Neuronal stem cell (in vitro differentiated cells): ENCODE measurements at regions not wholly inside any gene's neighbourhood (a gene's known extent, or its start where the extent isn't known, plus 50 kb on each side); places are given as distances from the start of the nearest gene placed in this dataset.

Experiments
- DNase-seq: peaks from one replicate; pipeline ENCODE4 v3.0.0-alpha.2; 2013; ENCODE audit warnings: low spot score
- H2AFZ ChIP-seq: one replicate; pipeline ENCODE4 v1.6.1; 2013; ENCODE audit warnings: mild to moderate bottlenecking, low read length, inconsistent platforms
- H2AK5ac ChIP-seq: 2 replicates; pipeline ENCODE4 v1.6.1; 2013; ENCODE audit warnings: low read depth, mild to moderate bottlenecking, inconsistent platforms, low read length, moderate library complexity, mixed read lengths
- H2BK120ac ChIP-seq: 2 replicates; pipeline ENCODE4 v1.6.1; 2013; ENCODE audit warnings: low read depth, mild to moderate bottlenecking, inconsistent platforms, low read length, moderate library complexity, mixed read lengths
- H2BK12ac ChIP-seq: one replicate; pipeline ENCODE4 v1.6.1; 2013; ENCODE audit warnings: low read length, inconsistent platforms
- H2BK15ac ChIP-seq: 2 replicates; pipeline ENCODE4 v1.6.1; 2013; ENCODE audit warnings: mild to moderate bottlenecking, low read length, inconsistent platforms, mixed read lengths
- H2BK5ac ChIP-seq: one replicate; pipeline ENCODE4 v1.6.1; 2013; ENCODE audit warnings: inconsistent platforms, mild to moderate bottlenecking, low read length, moderate library complexity
- H3K14ac ChIP-seq: one replicate; pipeline ENCODE4 v1.6.1; 2013; ENCODE audit warnings: low read length, inconsistent platforms
- H3K18ac ChIP-seq: 2 replicates; pipeline ENCODE4 v1.6.1; 2013; ENCODE audit warnings: low read length, inconsistent platforms
- H3K23ac ChIP-seq: 2 replicates; pipeline ENCODE4 v1.6.1; 2013; ENCODE audit warnings: low read depth, mild to moderate bottlenecking, mixed read lengths, low read length, inconsistent platforms; ENCODE audit not compliant: poor library complexity
- H3K27ac ChIP-seq: replicated peaks from 3 replicates; pipeline ENCODE4 v1.5.1; 2013; ENCODE audit warnings: low read length, inconsistent platforms
- H3K27me3 ChIP-seq, 3 experiments: 2 replicates each; pipeline ENCODE4 v1.6.1; 2013; ENCODE audit warnings: low read length in 3 of 3, mild to moderate bottlenecking in 2 of 3, inconsistent platforms in 1 of 3, low read depth in 1 of 3, mixed read lengths in 1 of 3, moderate library complexity in 1 of 3; ENCODE audit not compliant: control insufficient read depth in 3 of 3, insufficient read depth in 3 of 3
- H3K36me3 ChIP-seq, 2 donors: replicated peaks in 1 of 2; 2 replicates each; pipeline ENCODE4 v1.6.1; 2013; ENCODE audit warnings: low read length in 2 of 2; ENCODE audit not compliant: control insufficient read depth in 2 of 2, insufficient read depth in 2 of 2
- H3K4ac ChIP-seq: 2 replicates; pipeline ENCODE4 v1.6.1; 2013; ENCODE audit warnings: inconsistent platforms, mild to moderate bottlenecking, low read length, moderate library complexity
- H3K4me1 ChIP-seq, 2 donors: 1 replicate in 1 of 2; 2 replicates in 1 of 2; pipeline ENCODE4 v1.6.1; 2013; ENCODE audit warnings: low read length in 2 of 2, low read depth in 1 of 2; ENCODE audit not compliant: control insufficient read depth in 2 of 2, insufficient read depth in 1 of 2
- H3K4me2 ChIP-seq: one replicate; pipeline ENCODE4 v1.6.1; 2013; ENCODE audit warnings: mild to moderate bottlenecking, low read length, inconsistent platforms; ENCODE audit not compliant: insufficient read depth, poor library complexity, severe bottlenecking
- H3K4me3 ChIP-seq, 2 donors: 2 replicates each; pipeline ENCODE4 v1.5.1; 2013; ENCODE audit warnings: low read length in 2 of 2, mild to moderate bottlenecking in 2 of 2, inconsistent platforms in 1 of 2, moderate library complexity in 1 of 2
- H3K79me1 ChIP-seq: one replicate; pipeline ENCODE4 v1.6.1; 2013; ENCODE audit warnings: low read depth, mild to moderate bottlenecking, inconsistent platforms, low read length, moderate library complexity
- H3K9ac ChIP-seq: one replicate; pipeline ENCODE4 v1.6.1; 2013; ENCODE audit warnings: mild to moderate bottlenecking, low read depth, low read length, inconsistent platforms; ENCODE audit not compliant: poor library complexity
- H3K9me3 ChIP-seq, 2 donors: replicated peaks in 1 of 2; 2 replicates each; pipeline versions ENCODE3 to v1.6.1; 2013; ENCODE audit warnings: low read length in 2 of 2, mild to moderate bottlenecking in 2 of 2, inconsistent platforms in 1 of 2, low read depth in 1 of 2, mixed read lengths in 1 of 2, moderate library complexity in 1 of 2; ENCODE audit not compliant: control insufficient read depth in 2 of 2, insufficient read depth in 1 of 2
- H4K8ac ChIP-seq: one replicate; pipeline ENCODE4 v1.6.1; 2013; ENCODE audit warnings: low read depth, mild to moderate bottlenecking, inconsistent platforms, low read length, moderate library complexity
- H4K91ac ChIP-seq: one replicate; pipeline ENCODE4 v1.6.1; 2013; ENCODE audit warnings: low read length, low read depth, mild to moderate bottlenecking, inconsistent platforms; ENCODE audit not compliant: poor library complexity
- WGBS, 2 donors: extraction: QIAGEN DNeasy Blood & Tissue Kit; methylation state at CpG; one replicate each; pipeline ENCODE4 v1.1.7; 2013; ENCODE audit warnings: missing lambda C conversion rate in 2 of 2, mixed read lengths in 1 of 2; ENCODE audit not compliant: insufficient read length in 2 of 2, insufficient replicate concordance in 1 of 2; ENCODE audit errors: extremely low coverage in 2 of 2; 5-methylcytosine and 5-hydroxymethylcytosine counted together

- no peak overlapping the region for H3K4ac ChIP-seq
These were observed 571.8 kb upstream of the CDH18 start for GRCh38 chr5:20559845-20560244.

GRCh38 chr5:20556115-20556763, 568.2 kb upstream of the CDH18 start:
- Histone ChIP-seq H2AK5ac (no peak overlapping the region), H3K27ac (no peak overlapping the region), H3K9ac (no peak overlapping the region), H2BK5ac (no peak overlapping the region), H3K27me3 (no peaks in the 10 kb centered on the region), H3K18ac (no peak overlapping the region), H3K4me2 (no peak overlapping the region), H3K23ac (no peak overlapping the region), H3K79me1 (no peaks in the 10 kb centered on the region), H4K91ac (no peak overlapping the region), H3K14ac (no peak overlapping the region), H2AFZ (peak overlapping the region; percentile 39), H2BK120ac (no peak overlapping the region), H2BK12ac (no peak overlapping the region), H3K4me3 (no peak overlapping the region), H3K9me3 (no peaks in the 10 kb centered on the region), H2BK15ac (no peak overlapping the region), H3K36me3 (no peaks in the 10 kb centered on the region), H3K4me1 (peaks cover 0 to 6% of the 10 kb centered on the region in 2 donors), H4K8ac (no peak overlapping the region), H3K4ac (no peak overlapping the region)
- no peak for DNase-seq
- WGBS, 2 donors = no CpG with 5 or more reads among the region's 6 CpGs

More at GRCh38 chr5:20559845-20560244, 571.8 kb upstream of the CDH18 start:
- Histone ChIP-seq H3K9ac (no peak overlapping the region), H2BK120ac (no peak overlapping the region), H2AK5ac (no peak overlapping the region), H3K4me3 (no peak overlapping the region), H3K4me2 (no peak overlapping the region), H3K14ac (no peak overlapping the region), H3K27me3 (no peaks in the 10 kb centered on the region), H4K91ac (no peak overlapping the region), H3K36me3 (no peaks in the 10 kb centered on the region), H3K9me3 (no peaks in the 10 kb centered on the region), H2BK5ac (no peak overlapping the region), H3K18ac (no peak overlapping the region), H4K8ac (no peak overlapping the region), H2BK15ac (no peak overlapping the region), H2BK12ac (no peak overlapping the region), H3K4me1 (peaks cover 0 to 6% of the 10 kb centered on the region in 2 donors), H2AFZ (no peak overlapping the region), H3K23ac (no peak overlapping the region), H3K79me1 (no peaks in the 10 kb centered on the region), H3K27ac (no peak overlapping the region)
- WGBS, 2 donors = no CpG with 5 or more reads among the region's 3 CpGs
- DNase-seq = no peak

- Histone ChIP-seq H2BK15ac (no peak overlapping the region), H3K4ac (no peak overlapping the region)
- no CpG with 5 or more reads among the region's 2 CpGs for WGBS, 2 donors
These were observed 567.0 kb upstream of the CDH18 start for GRCh38 chr5:20555034-20555433.

GRCh38 chr5:20554001-20554400, 566.0 kb upstream of the CDH18 start:
- Histone ChIP-seq H2BK120ac (no peak overlapping the region), H3K4me1 (peaks cover 0 to 6% of the 10 kb centered on the region in 2 donors), H3K79me1 (no peaks in the 10 kb centered on the region), H2BK15ac (no peak overlapping the region), H3K18ac (no peak overlapping the region), H3K4me3 (no peak overlapping the region), H2AK5ac (no peak overlapping the region), H2BK5ac (no peak overlapping the region), H4K91ac (no peak overlapping the region), H3K36me3 (no peaks in the 10 kb centered on the region), H3K9me3 (peaks cover 0 to 1% of the 10 kb centered on the region in 2 donors), H3K27me3 (no peaks in the 10 kb centered on the region), H4K8ac (no peak overlapping the region), H3K14ac (no peak overlapping the region), H3K23ac (no peak overlapping the region), H2AFZ (no peak overlapping the region), H3K4me2 (no peak overlapping the region), H3K27ac (no peak overlapping the region), H3K4ac (no peak overlapping the region), H3K9ac (no peak overlapping the region), H2BK12ac (no peak overlapping the region)
- no peak for DNase-seq
- WGBS, 2 donors = no CpG with 5 or more reads among the region's 2 CpGs

More at GRCh38 chr5:20555034-20555433, 567.0 kb upstream of the CDH18 start:
- Histone ChIP-seq H4K91ac (no peak overlapping the region), H3K36me3 (no peaks in the 10 kb centered on the region), H3K4me2 (no peak overlapping the region), H3K9ac (no peak overlapping the region), H2BK5ac (no peak overlapping the region), H3K23ac (no peak overlapping the region), H2AK5ac (no peak overlapping the region), H2BK12ac (no peak overlapping the region), H3K27me3 (no peaks in the 10 kb centered on the region), H3K79me1 (no peaks in the 10 kb centered on the region), H3K18ac (no peak overlapping the region), H3K27ac (no peak overlapping the region), H3K14ac (no peak overlapping the region), H3K4me1 (peaks cover 0 to 6% of the 10 kb centered on the region in 2 donors), H4K8ac (no peak overlapping the region), H2AFZ (no peak overlapping the region), H2BK120ac (no peak overlapping the region), H3K4me3 (no peak overlapping the region), H3K9me3 (peaks cover 0 to 1% of the 10 kb centered on the region in 2 donors)
- no peak for DNase-seq
